H4 (cell line): ENCODE measurements at regions not wholly inside any gene's neighbourhood (a gene's known extent, or its start where the extent isn't known, plus 50 kb on each side); places are given as distances from the start of the nearest gene placed in this dataset.
"Not testable (repeated sequence)": the region's sequence is repeated elsewhere in the genome, so short reads cannot be mapped to it uniquely, and the experiment has no call there.

Source experiments
- DNase-seq: peaks from one replicate; pipeline ENCODE4 v3.0.0-alpha.2; 2015; ENCODE audit warnings: low spot score

GRCh38 chr16:75924397-75924796 is 198.1 kb upstream of the CPHXL start:
- no peak for DNase-seq

GRCh38 chr16:75927810-75928209 is 201.5 kb upstream of the CPHXL start:
- DNase-seq: no peak

- no peak for DNase-seq
These were observed 202.0 kb upstream of the CPHXL start for GRCh38 chr16:75928295-75928694.

GRCh38 chr16:75929046-75929445 is 202.8 kb upstream of the CPHXL start:
- no peak for DNase-seq

GRCh38 chr16:75931043-75931442 is 204.8 kb upstream of the CPHXL start:
- peak; percentile 77 for DNase-seq

- no peak for DNase-seq
These were observed 205.7 kb upstream of the CPHXL start for GRCh38 chr16:75931970-75932369.

- DNase-seq: peak; percentile 13
These were observed 212.5 kb upstream of the CPHXL start for GRCh38 chr16:75938818-75939217.

GRCh38 chr16:75942351-75942750 is 216.1 kb upstream of the CPHXL start:
- DNase-seq: no peak

GRCh38 chr16:75942936-75943335 is 216.6 kb upstream of the CPHXL start:
- no peak for DNase-seq

- DNase-seq: no peak
These were observed 217.6 kb upstream of the CPHXL start for GRCh38 chr16:75943705-75944514.

GRCh38 chr16:75945916-75946457 is 219.7 kb upstream of the CPHXL start:
- no peak for DNase-seq

GRCh38 chr16:75947626-75948239 is 221.4 kb upstream of the CPHXL start:
- DNase-seq: no peak

- DNase-seq: no peak
These were observed 222.2 kb upstream of the CPHXL start for GRCh38 chr16:75948441-75948840.

GRCh38 chr16:75948886-75949285 is 222.6 kb upstream of the CPHXL start:
- no peak for DNase-seq

GRCh38 chr16:75952124-75952523 is 225.8 kb upstream of the CPHXL start:
- no peak for DNase-seq

GRCh38 chr16:75957870-75958269 is 231.6 kb upstream of the CPHXL start:
- no peak for DNase-seq

- DNase-seq: no peak
These were observed 239.4 kb upstream of the CPHXL start for GRCh38 chr16:75965504-75966374.

- DNase-seq: not testable (repeated sequence)
These were observed 242.8 kb upstream of the CPHXL start for GRCh38 chr16:75969120-75969519.

GRCh38 chr16:75971334-75971733 is 245.0 kb upstream of the CPHXL start:
- no peak for DNase-seq

- no peak for DNase-seq
These were observed 257.0 kb upstream of the CPHXL start for GRCh38 chr16:75983296-75983695.

- no peak for DNase-seq
These were observed 257.6 kb upstream of the CPHXL start for GRCh38 chr16:75983741-75984381.

GRCh38 chr16:75987323-75987722 is 261.0 kb upstream of the CPHXL start:
- DNase-seq: no peak
